WERI-Rb-1 (cell line): ENCODE measurements at regions not wholly inside any gene's neighbourhood (a gene's known extent, or its start where the extent isn't known, plus 50 kb on each side); places are given as distances from the start of the nearest gene placed in this dataset.

Experiments used
- DNase-seq: peaks from one replicate; pipeline ENCODE4 v3.0.0-alpha.2; 2020
- H3K27ac ChIP-seq: fragments of 250-450 bp; sonication (Bioruptor Pico); 2 replicates; pipeline ENCODE4 v1.5.1; 2020; ENCODE audit warnings: mild to moderate bottlenecking, moderate library complexity
- H3K27me3 ChIP-seq: fragments of 250-450 bp; sonication (Bioruptor Pico); 2 replicates; pipeline ENCODE4 v1.5.1; 2021; ENCODE audit warnings: mild to moderate bottlenecking, low read depth, moderate library complexity; ENCODE audit not compliant: insufficient read depth, severe bottlenecking
- H3K36me3 ChIP-seq: fragments of 250-450 bp; sonication (Bioruptor Pico); 2 replicates; pipeline ENCODE4 v1.5.1; 2020; ENCODE audit warnings: mild to moderate bottlenecking, moderate library complexity
- H3K4me3 ChIP-seq: 2 replicates; pipeline ENCODE4 v1.5.1; 2011; ENCODE audit warnings: low read depth, mild to moderate bottlenecking, control low read depth, low read length
- H3K9me3 ChIP-seq: fragments of 250-450 bp; sonication (Bioruptor Pico); 2 replicates; pipeline ENCODE4 v1.5.1; 2021; ENCODE audit warnings: mild to moderate bottlenecking, moderate library complexity; ENCODE audit not compliant: severe bottlenecking
- CTCF ChIP-seq: IDR thresholded peaks from 2 replicates; pipeline ENCODE4 v1.5.1; 2011; ENCODE audit warnings: low read depth, mild to moderate bottlenecking, control low read depth, inconsistent platforms, low read length

DNA sequence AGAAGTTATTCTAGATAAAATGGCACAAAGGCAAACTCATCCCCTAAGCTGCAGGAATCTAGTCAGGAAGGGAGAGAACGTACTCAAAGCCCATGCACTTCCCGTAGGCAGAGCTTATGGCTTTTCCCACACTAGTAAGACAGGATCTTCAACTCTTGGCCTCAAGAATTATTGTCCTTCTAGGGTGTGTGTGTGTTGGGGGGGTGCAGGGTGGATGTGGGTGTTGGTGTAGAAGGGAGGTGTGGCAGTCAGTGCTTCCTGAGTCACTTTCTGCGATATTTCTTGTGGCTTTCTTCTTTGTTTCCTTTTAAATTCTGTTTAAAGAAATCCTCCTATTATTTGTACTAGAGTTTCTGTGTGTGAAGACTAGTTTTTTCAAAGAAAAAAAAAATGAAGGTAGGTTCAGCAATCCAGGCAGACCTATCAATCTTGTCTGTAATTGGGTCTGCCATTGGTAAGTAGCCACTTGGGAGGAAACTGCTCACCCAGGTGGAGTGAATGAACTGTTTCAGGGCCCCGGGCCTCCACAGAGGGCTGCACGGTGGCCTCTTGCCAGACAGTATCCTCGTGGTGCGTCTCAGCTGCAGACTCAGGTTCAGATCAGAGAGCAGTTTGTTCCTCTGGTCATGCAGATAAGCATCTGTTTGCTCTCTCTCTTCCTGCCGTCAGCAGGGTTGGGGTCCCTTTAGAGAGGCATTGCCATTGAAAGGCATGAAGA is 131.9 kb downstream of the NPR3 start:
- no peak for DNase-seq
- Histone ChIP-seq H3K36me3 (no peaks in the 10 kb centered on the region), H3K27me3 (peaks cover 88% of the 10 kb centered on the region), H3K27ac (no peak overlapping the region), H3K4me3 (no peak overlapping the region), H3K9me3 (no peaks in the 10 kb centered on the region)
- no peak for TF ChIP-seq CTCF

- Histone ChIP-seq H3K9me3 (no peaks in the 10 kb centered on the region), H3K27me3 (peaks cover 92% of the 10 kb centered on the region), H3K36me3 (no peaks in the 10 kb centered on the region), H3K4me3 (no peak overlapping the region), H3K27ac (no peak overlapping the region)
- no peak for TF ChIP-seq CTCF
- no peak for DNase-seq
Measured at GRCh38 chr5:32843531-32843895, 132.4 kb downstream of the NPR3 start.

DNA sequence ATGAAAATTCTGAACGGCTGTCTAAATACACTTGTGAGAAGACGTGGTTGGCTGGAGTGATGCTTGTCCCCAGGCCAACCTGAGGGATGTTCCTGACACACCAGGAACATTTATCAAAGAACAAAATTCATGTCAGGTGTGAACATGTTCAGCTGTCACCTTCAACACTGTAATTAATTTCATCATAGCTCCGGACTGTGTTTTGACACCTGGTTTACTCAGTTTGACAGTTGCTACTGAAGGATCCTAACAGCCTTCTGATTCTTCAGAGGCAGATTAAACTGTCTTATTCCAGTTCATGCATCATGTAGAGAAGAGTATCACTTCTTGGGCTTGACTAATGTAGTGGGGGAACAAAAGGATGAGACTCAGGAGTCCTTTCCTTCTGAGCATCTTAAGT is 134.1 kb downstream of the NPR3 start:
- Histone ChIP-seq H3K27me3 (peaks cover 92% of the 10 kb centered on the region), H3K9me3 (no peaks in the 10 kb centered on the region), H3K27ac (no peak overlapping the region), H3K4me3 (no peak overlapping the region), H3K36me3 (no peaks in the 10 kb centered on the region)
- no peak for DNase-seq
- no peak for TF ChIP-seq CTCF

- Histone ChIP-seq H3K9me3 (no peaks in the 10 kb centered on the region), H3K27ac (no peak overlapping the region), H3K4me3 (no peak overlapping the region), H3K36me3 (no peaks in the 10 kb centered on the region), H3K27me3 (peaks cover 84% of the 10 kb centered on the region)
- no peak for TF ChIP-seq CTCF
- no peak for DNase-seq
Measured at GRCh38 chr5:32848120-32848519, 137.0 kb downstream of the NPR3 start.

- no peak for TF ChIP-seq CTCF
- Histone ChIP-seq H3K36me3 (no peaks in the 10 kb centered on the region), H3K9me3 (no peaks in the 10 kb centered on the region), H3K4me3 (no peak overlapping the region), H3K27ac (no peak overlapping the region), H3K27me3 (peaks cover 79% of the 10 kb centered on the region)
- DNase-seq = no peak
Measured at GRCh38 chr5:32848681-32849080, 137.6 kb downstream of the NPR3 start.
